GM12878 (cell line): ENCODE measurements at regions not wholly inside any gene's neighbourhood (a gene's known extent, or its start where the extent isn't known, plus 50 kb on each side); places are given as distances from the start of the nearest gene placed in this dataset.

Experiments
- ATAC-seq: fragments of 200-7000 bp; cut with Tn5 transposase; 3 replicates; pipeline ENCODE4 v1.9.1; 2020; ENCODE audit warnings: mild to moderate bottlenecking, moderate library complexity
- BruUV-seq: library from RNA; stranded (reverse); fragments of 400-500 nt; replicated peaks from 2 replicates; lab custom pipeline; 2021; lab: Mats Ljungman, UMichigan
- CTCF ChIA-PET: fragments of 300-600 bp; sonication (Branson Sonifier 250); formaldehyde crosslinking; extraction: SDS; loops from one replicate; lab custom pipeline; 2021; ENCODE audit warnings: inconsistent platforms; lab: Yijun Ruan, JAX
- POLR2A ChIA-PET: fragments of 350-600 bp; formaldehyde crosslinking; extraction: SDS; loops from one replicate; lab custom pipeline; 2021; ENCODE audit warnings: inconsistent platforms; lab: Charles Lee
- RAD21 ChIA-PET: fragments of 300-600 bp; sonication (Branson Sonifier 250); formaldehyde crosslinking; loops from one replicate; lab custom pipeline; 2023; ENCODE audit warnings: antibody characterized with exemption; ENCODE audit not compliant: unreplicated experiment; lab: Charles Lee
- SMC1A ChIA-PET: fragments of 300-600 bp; sonication (Branson Sonifier 250); formaldehyde crosslinking; loops from one replicate; lab custom pipeline; 2023; ENCODE audit not compliant: unreplicated experiment, uncharacterized antibody; lab: Charles Lee
- DNase-seq: peaks from one replicate; pipeline ENCODE4 v3.0.0-alpha.2; 2011; ENCODE audit warnings: low read depth, low spot score
- FAIRE-seq: peaks from 3 replicates; lab custom pipeline; 2011; peaks lifted over from hg19 to GRCh38; lab: Jason Lieb, UNC
- H2AFZ ChIP-seq: 2 replicates; pipeline ENCODE4 v1.6.0; 2011; ENCODE audit warnings: low read depth, low read length, control low read depth; ENCODE audit not compliant: control insufficient read depth
- H3K27ac ChIP-seq: 2 replicates; pipeline ENCODE4 v1.5.1; 2011; ENCODE audit warnings: control low read depth; ENCODE audit not compliant: control insufficient read depth, insufficient read depth
- H3K27me3 ChIP-seq, 2 experiments: replicated peaks in 1 of 2; 2 replicates each; pipeline versions ENCODE4 v1.6.0 to v1.6.1; 2011; ENCODE audit warnings: low read length in 1 of 2; ENCODE audit not compliant: control insufficient read depth in 2 of 2, insufficient read depth in 2 of 2
- H3K36me3 ChIP-seq, 2 experiments: 2 replicates each; pipeline ENCODE4 v1.5.1; 2011; ENCODE audit warnings: low read length in 1 of 2; ENCODE audit not compliant: control insufficient read depth in 2 of 2, insufficient read depth in 2 of 2
- H3K4me1 ChIP-seq: 2 replicates; pipeline ENCODE4 v1.6.1; 2011; ENCODE audit warnings: mild to moderate bottlenecking, low read length, moderate library complexity, mixed read lengths; ENCODE audit not compliant: control insufficient read depth, insufficient read depth
- H3K4me2 ChIP-seq: 2 replicates; pipeline ENCODE4 v1.6.0; 2011; ENCODE audit warnings: control low read depth; ENCODE audit not compliant: control insufficient read depth, insufficient read depth
- H3K4me3 ChIP-seq: fragments of 200-600 bp; sonication (generic); 2 replicates; pipeline ENCODE4 v1.5.1; 2016
- H3K79me2 ChIP-seq: 2 replicates; pipeline ENCODE4 v1.6.0; 2011; ENCODE audit warnings: low read length; ENCODE audit not compliant: control insufficient read depth, insufficient read depth
- H3K9ac ChIP-seq: 2 replicates; pipeline ENCODE4 v1.8.0; 2011; ENCODE audit warnings: low read length, control low read depth, mixed read lengths; ENCODE audit not compliant: control insufficient read depth, insufficient read depth
- H3K9me3 ChIP-seq: replicated peaks from 3 replicates; pipeline ENCODE4 v1.5.1; 2011; ENCODE audit warnings: mild to moderate bottlenecking, low read length; ENCODE audit not compliant: control insufficient read depth, insufficient read depth
- H4K20me1 ChIP-seq: 2 replicates; pipeline ENCODE4 v1.6.0; 2011; ENCODE audit not compliant: control insufficient read depth, insufficient read depth
- BRCA1 ChIP-seq: IDR thresholded peaks from 2 replicates; pipeline ENCODE4 v1.6.1; 2011; ENCODE audit warnings: low read depth, low read length, improper control_type of control experiment
- CHD4 ChIP-seq: fragments of 200-600 bp; sonication (generic); IDR thresholded peaks from 2 replicates; pipeline ENCODE4 v1.6.1; 2016; ENCODE audit warnings: mild to moderate bottlenecking
- DPF2 ChIP-seq: fragments of 450-650 bp; IDR thresholded peaks from 2 replicates; pipeline ENCODE4 v1.6.1; 2017; ENCODE audit warnings: mild to moderate bottlenecking
- ELK1 ChIP-seq: IDR thresholded peaks from 2 replicates; pipeline ENCODE4 v1.6.1; 2012; ENCODE audit warnings: low read depth, low read length, improper control_type of control experiment
- ESRRA ChIP-seq: IDR thresholded peaks from 2 replicates; pipeline ENCODE4 v1.6.1; 2012; ENCODE audit warnings: mild to moderate bottlenecking, low read length, improper control_type of control experiment
- KLF5 ChIP-seq: fragments of 450-650 bp; IDR thresholded peaks from 2 replicates; pipeline ENCODE4 v1.6.1; 2014; ENCODE audit warnings: mild to moderate bottlenecking; ENCODE audit not compliant: partially characterized antibody
- NR2F1 ChIP-seq: fragments of 450-650 bp; conservative IDR thresholded peaks from 2 replicates; pipeline ENCODE4 v1.6.1; 2017; ENCODE audit warnings: mild to moderate bottlenecking
- NRF1 ChIP-seq: conservative IDR thresholded peaks from 2 replicates; pipeline ENCODE4 v1.6.1; 2011; ENCODE audit warnings: mild to moderate bottlenecking, low read depth, low read length, improper control_type of control experiment
- PBX3 ChIP-seq: IDR thresholded peaks from 2 replicates; pipeline ENCODE4 v1.6.1; 2011; ENCODE audit warnings: mild to moderate bottlenecking, low read depth, low read length, moderate library complexity; ENCODE audit not compliant: insufficient replicate concordance
- RFX5 ChIP-seq: IDR thresholded peaks from 2 replicates; pipeline ENCODE4 v1.6.1; 2011; ENCODE audit warnings: low read depth, low read length, improper control_type of control experiment
- SIX5 ChIP-seq: IDR thresholded peaks from 2 replicates; pipeline ENCODE4 v1.6.1; 2011; ENCODE audit warnings: mild to moderate bottlenecking, low read depth, low read length, moderate library complexity; ENCODE audit not compliant: severe bottlenecking
- SREBF1 ChIP-seq: IDR thresholded peaks from 2 replicates; pipeline ENCODE4 v1.6.1; 2012; ENCODE audit warnings: mild to moderate bottlenecking, low read length
- SUZ12 ChIP-seq: fragments of 200-600 bp; sonication (generic); IDR thresholded peaks from one replicate; pipeline ENCODE4 v1.6.1; 2018; ENCODE audit warnings: antibody characterized with exemption, mild to moderate bottlenecking; ENCODE audit not compliant: unreplicated experiment
- TCF12 ChIP-seq: IDR thresholded peaks from 2 replicates; pipeline ENCODE4 v1.6.1; 2011; ENCODE audit warnings: low read depth, mild to moderate bottlenecking, low read length
- YY1 ChIP-seq: IDR thresholded peaks from 2 replicates; pipeline ENCODE4 v1.6.1; 2011; ENCODE audit warnings: low read depth, mild to moderate bottlenecking, low read length
- ZNF217 ChIP-seq: fragments of 450-650 bp; IDR thresholded peaks from 2 replicates; pipeline ENCODE4 v1.6.1; 2017; ENCODE audit warnings: antibody characterized with exemption, mild to moderate bottlenecking
- WGBS: methylation state at CpG from one replicate; pipeline ENCODE4 v1.1.6; 2016; ENCODE audit warnings: low lambda C conversion rate; ENCODE audit not compliant: insufficient replicate concordance, insufficient coverage; ENCODE audit errors: missing lambda C conversion rate; 5-methylcytosine and 5-hydroxymethylcytosine counted together
- in situ Hi-C: fragments of 300-500 bp; cut with MboI; formaldehyde crosslinking; loops from 9 replicates; pipeline ENCODE4 v1.14.3; 2018; ENCODE audit warnings: mixed read lengths
- intact Hi-C: fragments of 100-400 bp; cut with micrococcal nuclease; formaldehyde crosslinking; loops from one replicate; pipeline ENCODE4 v1.14.2; 2022; ENCODE audit not compliant: unreplicated experiment

- intact Hi-C loops: no loop called here
- H3K4me3 ChIP-seq: no peak overlapping the region
- DNase-seq (no peak), ATAC-seq (no peak), FAIRE-seq (no peak)
- 20% methylated on average over 5 of the region's 5 CpGs for WGBS
- BruUV-seq: no TSS peak
- no peaks in the 10 kb centered on the region for H3K27me3 ChIP-seq
- H3K4me2 ChIP-seq: no peak overlapping the region
- no peaks in the 10 kb centered on the region for H3K4me1 ChIP-seq
- TF ChIP-seq TCF12 (no peak), ESRRA (no peak), BRCA1 (no peak), ELK1 (no peak), NRF1 (no peak), PBX3 (no peak), SIX5 (no peak), SREBF1 (no peak), KLF5 (no peak), NR2F1 (no peak), CHD4 (no peak), DPF2 (no peak), RFX5 (no peak), ZNF217 (no peak), SUZ12 (no peak), YY1 (no peak)
- no peaks in the 10 kb centered on the region for H3K79me2 ChIP-seq
- H3K9ac ChIP-seq: no peak overlapping the region
- in situ Hi-C loops: no loop called here
- RAD21 ChIA-PET: no interaction called here
- H4K20me1 ChIP-seq: no peaks in the 10 kb centered on the region
- no peaks in the 10 kb centered on the region for H3K36me3 ChIP-seq
- H2AFZ ChIP-seq: no peak overlapping the region
- no peak overlapping the region for H3K27ac ChIP-seq
- CTCF ChIA-PET: interaction anchor here (0.7 kb wide), 1 partner anchor 13 kb away, joined by 3 read pairs; no protein-coding TSS in a partner anchor
- POLR2A ChIA-PET: no interaction called here
- SMC1A ChIA-PET: interaction anchor here (1.0 kb wide), 1 partner anchor 9 kb away, joined by 3 read pairs; no protein-coding TSS in a partner anchor
- no peaks in the 10 kb centered on the region for H3K9me3 ChIP-seq
Observed at GRCh38 chr10:2731940-2732339, 335.4 kb upstream of the PFKP start.
